Mesenchymal stem cell (in vitro differentiated cells and primary cell): ENCODE measurements at regions not wholly inside any gene's neighbourhood (a gene's known extent, or its start where the extent isn't known, plus 50 kb on each side); places are given as distances from the start of the nearest gene placed in this dataset.

Experiments used
- DNase-seq: peaks from one replicate; pipeline ENCODE4 v3.0.0-alpha.2; 2013
- H2AFZ ChIP-seq: one replicate; pipeline ENCODE4 v1.6.1; 2013; ENCODE audit warnings: low read depth, mild to moderate bottlenecking, control low read depth, inconsistent platforms, low read length, moderate library complexity
- H2AK5ac ChIP-seq: 2 replicates; pipeline ENCODE4 v1.6.1; 2013; ENCODE audit warnings: low read length, moderate library complexity, mild to moderate bottlenecking, inconsistent platforms; ENCODE audit not compliant: severe bottlenecking
- H2BK120ac ChIP-seq: one replicate; pipeline ENCODE4 v1.6.1; 2013; ENCODE audit warnings: low read depth, mild to moderate bottlenecking, inconsistent platforms, low read length, moderate library complexity
- H2BK12ac ChIP-seq, 2 experiments: one replicate each; pipeline ENCODE4 v1.6.1; 2013; ENCODE audit warnings: inconsistent platforms in 2 of 2, low read length in 2 of 2, mild to moderate bottlenecking in 2 of 2, moderate library complexity in 2 of 2, control low read depth in 1 of 2
- H2BK15ac ChIP-seq: one replicate; pipeline ENCODE4 v1.6.1; 2013; ENCODE audit warnings: mild to moderate bottlenecking, low read depth, inconsistent platforms; ENCODE audit not compliant: poor library complexity, severe bottlenecking
- H2BK5ac ChIP-seq: 2 replicates; pipeline ENCODE4 v1.6.1; 2013; ENCODE audit warnings: low read depth, mild to moderate bottlenecking, low read length, control low read depth, inconsistent platforms; ENCODE audit not compliant: poor library complexity, severe bottlenecking
- H3K14ac ChIP-seq, 2 experiments: one replicate each; pipeline ENCODE4 v1.6.1; 2013; ENCODE audit warnings: inconsistent platforms in 2 of 2, low read length in 2 of 2, control low read depth in 1 of 2, mild to moderate bottlenecking in 1 of 2, moderate library complexity in 1 of 2
- H3K18ac ChIP-seq, 2 experiments: one replicate each; pipeline ENCODE4 v1.6.1; 2013; ENCODE audit warnings: inconsistent platforms in 2 of 2, low read length in 2 of 2, control low read depth in 1 of 2, low read depth in 1 of 2, mild to moderate bottlenecking in 1 of 2
- H3K23ac ChIP-seq, 2 experiments: one replicate each; pipeline ENCODE4 v1.6.1; 2013; ENCODE audit warnings: inconsistent platforms in 2 of 2, low read length in 2 of 2, mild to moderate bottlenecking in 2 of 2, moderate library complexity in 2 of 2, control low read depth in 1 of 2
- H3K27ac ChIP-seq: 2 replicates; pipeline ENCODE4 v1.5.1; 2013; ENCODE audit warnings: mild to moderate bottlenecking, moderate library complexity, low read length, control low read depth, inconsistent platforms; ENCODE audit not compliant: poor library complexity, severe bottlenecking
- H3K27me3 ChIP-seq, 2 experiments: 2 replicates each; pipeline versions ENCODE4 v1.6.1 to v1.7.0; 2013; ENCODE audit warnings: low read length in 2 of 2, mild to moderate bottlenecking in 2 of 2, moderate library complexity in 2 of 2, control low read depth in 1 of 2, inconsistent platforms in 1 of 2; ENCODE audit not compliant: control insufficient read depth in 1 of 2, insufficient read depth in 1 of 2
- H3K36me3 ChIP-seq, 2 experiments: 2 replicates each; pipeline versions ENCODE4 v1.6.1 to v1.7.0; 2013; ENCODE audit warnings: low read length in 2 of 2, control low read depth in 1 of 2, inconsistent platforms in 1 of 2, low read depth in 1 of 2, mild to moderate bottlenecking in 1 of 2; ENCODE audit not compliant: insufficient read depth in 2 of 2, control insufficient read depth in 1 of 2
- H3K4ac ChIP-seq, 2 experiments: one replicate each; pipeline ENCODE4 v1.6.1; 2013; ENCODE audit warnings: inconsistent platforms in 2 of 2, low read length in 2 of 2, mild to moderate bottlenecking in 2 of 2, moderate library complexity in 2 of 2, control low read depth in 1 of 2, low read depth in 1 of 2
- H3K4me1 ChIP-seq: 2 replicates; pipeline ENCODE4 v1.6.1; 2013; ENCODE audit warnings: low read depth, low read length, control low read depth; ENCODE audit not compliant: control insufficient read depth, insufficient read depth
- H3K4me2 ChIP-seq: 2 replicates; pipeline ENCODE4 v1.6.1; 2013; ENCODE audit warnings: low read length, mild to moderate bottlenecking, inconsistent platforms; ENCODE audit not compliant: poor library complexity, severe bottlenecking
- H3K4me3 ChIP-seq, 2 experiments: 2 replicates each; pipeline versions ENCODE4 v1.5.1 to v1.7.0; 2013; ENCODE audit warnings: low read length in 2 of 2, mild to moderate bottlenecking in 2 of 2, control low read depth in 1 of 2, low read depth in 1 of 2; ENCODE audit not compliant: insufficient read depth in 1 of 2
- H3K79me1 ChIP-seq: replicated peaks from 2 replicates; pipeline ENCODE4 v1.6.1; 2013; ENCODE audit warnings: mild to moderate bottlenecking, control low read depth, low read length, inconsistent platforms; ENCODE audit not compliant: poor library complexity, severe bottlenecking
- H3K9ac ChIP-seq: 2 replicates; pipeline ENCODE4 v1.7.0; 2013; ENCODE audit warnings: mild to moderate bottlenecking, low read length, moderate library complexity
- H3K9me3 ChIP-seq: 2 replicates; pipeline ENCODE4 v1.7.0; 2013; ENCODE audit warnings: mild to moderate bottlenecking, low read length; ENCODE audit not compliant: control insufficient read depth
- H4K8ac ChIP-seq: one replicate; pipeline ENCODE4 v1.6.1; 2013; ENCODE audit warnings: inconsistent platforms, mild to moderate bottlenecking, low read length, moderate library complexity
- H4K91ac ChIP-seq: one replicate; pipeline ENCODE4 v1.6.1; 2013; ENCODE audit warnings: mild to moderate bottlenecking, low read length, inconsistent platforms
- WGBS: methylation state at CpG from one replicate; pipeline ENCODE4 v1.1.7; 2013; ENCODE audit warnings: mixed read lengths; 5-methylcytosine and 5-hydroxymethylcytosine counted together

DNA sequence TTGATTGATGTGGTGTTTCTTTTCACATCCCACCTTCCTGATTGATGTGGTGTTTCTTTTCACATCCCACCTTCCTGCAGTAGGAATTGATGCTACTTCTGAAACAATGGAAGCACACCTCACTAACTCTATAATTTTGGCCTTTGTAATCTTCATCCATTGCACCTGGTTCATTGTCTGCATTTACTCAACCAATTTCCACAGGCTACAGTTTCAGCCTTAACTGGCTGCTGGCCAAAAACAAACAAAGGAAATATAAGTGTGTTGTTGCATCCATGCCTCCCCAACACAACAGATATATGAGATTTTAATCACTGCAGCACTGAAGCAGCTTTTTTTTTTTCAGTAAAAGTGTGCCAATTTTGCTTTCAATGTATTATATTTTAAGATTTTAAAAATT lies 867.6 kb upstream of the PCDH7 start:
- H2AFZ ChIP-seq: no peak overlapping the region
- no peak overlapping the region for H3K4ac ChIP-seq
- no peak overlapping the region for H3K4me3 ChIP-seq
- no peak overlapping the region for H4K8ac ChIP-seq
- DNase-seq: no peak
- H3K79me1 ChIP-seq: no peaks in the 10 kb centered on the region
- H2BK5ac ChIP-seq: no peak overlapping the region
- H2BK12ac ChIP-seq: no peak overlapping the region
- H3K18ac ChIP-seq: no peak overlapping the region
- H3K9ac ChIP-seq: no peak overlapping the region
- H3K27me3 ChIP-seq: no peaks in the 10 kb centered on the region
- no peak overlapping the region for H2BK15ac ChIP-seq
- H3K23ac ChIP-seq: no peak overlapping the region
- no peak overlapping the region for H2AK5ac ChIP-seq
- H3K9me3 ChIP-seq: peaks cover 23% of the 10 kb centered on the region
- H3K36me3 ChIP-seq: no peaks in the 10 kb centered on the region
- no peak overlapping the region for H3K14ac ChIP-seq
- H3K4me1 ChIP-seq: no peaks in the 10 kb centered on the region
- no peak overlapping the region for H3K27ac ChIP-seq
- H4K91ac ChIP-seq: no peak overlapping the region
- no peak overlapping the region for H2BK120ac ChIP-seq
- no peak overlapping the region for H3K4me2 ChIP-seq

DNA sequence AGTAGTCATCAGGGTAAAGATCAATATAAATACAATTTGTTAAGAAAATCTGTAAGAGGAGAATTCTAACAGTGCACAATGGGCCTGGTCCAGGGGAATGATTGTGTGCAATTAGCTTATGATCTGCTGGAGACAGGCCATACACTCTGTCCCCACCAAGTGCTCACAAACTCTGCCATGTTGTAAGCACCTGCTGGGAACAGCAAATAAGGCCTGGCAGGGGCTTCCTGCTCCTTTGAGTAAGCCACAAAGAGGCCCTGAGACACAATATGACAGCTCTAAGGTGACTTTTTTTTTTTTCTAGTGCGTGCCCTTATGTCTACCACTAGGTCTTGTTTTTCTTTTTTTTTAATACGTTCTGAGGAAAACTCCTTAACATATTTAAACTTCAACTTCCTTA lies 866.3 kb upstream of the PCDH7 start:
- no peaks in the 10 kb centered on the region for H3K79me1 ChIP-seq
- WGBS: no CpG with 5 or more reads among the region's 2 CpGs
- H2AFZ ChIP-seq: no peak overlapping the region

DNA sequence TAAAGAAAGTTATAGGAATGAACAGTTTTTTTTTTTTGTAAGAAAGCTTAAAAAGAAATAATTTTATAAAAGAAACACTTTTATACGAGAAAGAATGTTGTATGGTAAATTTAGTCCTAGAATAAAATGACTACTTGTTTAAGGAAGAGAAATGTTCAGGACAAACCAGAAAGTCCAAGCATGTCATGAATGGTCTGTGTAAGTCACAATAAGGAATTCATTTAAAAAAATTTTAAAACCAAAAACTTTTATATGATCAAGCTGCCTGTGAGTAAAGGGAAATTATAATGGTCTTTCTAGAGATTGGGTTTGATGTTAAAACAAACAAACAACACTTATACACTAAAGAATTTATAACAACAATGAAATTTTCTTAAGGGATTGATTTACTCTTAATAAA lies 858.9 kb upstream of the PCDH7 start:
- H3K4me2 ChIP-seq: no peak overlapping the region
- H4K8ac ChIP-seq: no peak overlapping the region
- H3K14ac ChIP-seq: no peak overlapping the region
- no peak overlapping the region for H3K18ac ChIP-seq
- H3K27me3 ChIP-seq: no peaks in the 10 kb centered on the region
- no peak overlapping the region for H2BK12ac ChIP-seq
- H3K36me3 ChIP-seq: no peaks in the 10 kb centered on the region
- no peak overlapping the region for H3K4me3 ChIP-seq
- H3K4me1 ChIP-seq: no peaks in the 10 kb centered on the region
- H3K9ac ChIP-seq: no peak overlapping the region
- peaks cover 36% of the 10 kb centered on the region for H3K9me3 ChIP-seq
- no peak overlapping the region for H2AFZ ChIP-seq
- WGBS: no CpG with 5 or more reads among the region's 1 CpG
- DNase-seq: no peak
- H3K23ac ChIP-seq: no peak overlapping the region
- no peak overlapping the region for H3K27ac ChIP-seq
- H2BK5ac ChIP-seq: no peak overlapping the region
- no peak overlapping the region for H3K4ac ChIP-seq
- H2BK120ac ChIP-seq: no peak overlapping the region
- no peaks in the 10 kb centered on the region for H3K79me1 ChIP-seq
- H4K91ac ChIP-seq: no peak overlapping the region
- H2BK15ac ChIP-seq: no peak overlapping the region
- H2AK5ac ChIP-seq: no peak overlapping the region

More for the DNA sequence above, 866.3 kb upstream of the PCDH7 start:
- H3K9ac ChIP-seq: no peak overlapping the region
- no peak overlapping the region for H3K4me3 ChIP-seq
- H3K23ac ChIP-seq: no peak overlapping the region
- no peaks in the 10 kb centered on the region for H3K27me3 ChIP-seq
- H3K4ac ChIP-seq: no peak overlapping the region
- H3K14ac ChIP-seq: no peak overlapping the region
- H4K8ac ChIP-seq: no peak overlapping the region
- H2BK15ac ChIP-seq: no peak overlapping the region
- no peak overlapping the region for H4K91ac ChIP-seq
- H2BK12ac ChIP-seq: no peak overlapping the region
- no peak overlapping the region for H2BK120ac ChIP-seq
- no peaks in the 10 kb centered on the region for H3K4me1 ChIP-seq
- no peak overlapping the region for H3K18ac ChIP-seq
- no peak overlapping the region for H3K4me2 ChIP-seq
- no peak for DNase-seq
- no peak overlapping the region for H2AK5ac ChIP-seq
- peaks cover 33% of the 10 kb centered on the region for H3K9me3 ChIP-seq
- no peaks in the 10 kb centered on the region for H3K36me3 ChIP-seq
- H3K27ac ChIP-seq: no peak overlapping the region
- H2BK5ac ChIP-seq: no peak overlapping the region

DNA sequence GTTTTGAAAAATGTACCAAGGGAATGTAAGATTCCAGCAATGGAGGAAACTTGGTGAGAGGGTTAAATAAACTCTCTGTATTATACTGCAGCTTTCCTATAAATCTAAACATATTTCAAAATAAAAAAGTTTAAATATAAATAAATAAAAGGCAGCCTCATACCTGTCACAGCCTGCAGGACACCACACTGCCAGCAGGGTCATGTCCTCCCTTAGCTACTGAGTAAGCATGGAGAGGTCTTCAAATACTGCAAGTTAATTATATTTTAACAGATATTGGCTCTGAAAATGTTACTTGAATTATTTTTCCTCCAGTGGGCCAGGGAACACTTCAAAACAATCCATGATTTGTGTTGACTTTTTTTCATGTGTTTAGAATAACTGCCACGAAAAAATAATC lies 852.8 kb upstream of the PCDH7 start:
- Histone ChIP-seq H3K14ac (no peak overlapping the region), H4K91ac (no peak overlapping the region), H2AK5ac (no peak overlapping the region), H2BK12ac (no peak overlapping the region), H2BK120ac (no peak overlapping the region), H3K27me3 (no peaks in the 10 kb centered on the region), H3K4ac (no peak overlapping the region), H4K8ac (no peak overlapping the region), H3K4me3 (no peak overlapping the region), H3K79me1 (no peaks in the 10 kb centered on the region), H2AFZ (no peak overlapping the region), H3K9ac (no peak overlapping the region), H2BK5ac (no peak overlapping the region), H3K18ac (no peak overlapping the region), H3K27ac (no peak overlapping the region), H3K4me2 (no peak overlapping the region), H3K23ac (no peak overlapping the region), H3K36me3 (no peaks in the 10 kb centered on the region), H3K4me1 (no peaks in the 10 kb centered on the region), H3K9me3 (peaks cover 32% of the 10 kb centered on the region), H2BK15ac (no peak overlapping the region)
- DNase-seq: no peak
- WGBS: no CpG with 5 or more reads among the region's 1 CpG
